ENCODE measurements at regions not wholly inside any gene's neighbourhood (a gene's known extent, or its start where the extent isn't known, plus 50 kb on each side); places are given as distances from the start of the nearest gene placed in this dataset.

DNA sequence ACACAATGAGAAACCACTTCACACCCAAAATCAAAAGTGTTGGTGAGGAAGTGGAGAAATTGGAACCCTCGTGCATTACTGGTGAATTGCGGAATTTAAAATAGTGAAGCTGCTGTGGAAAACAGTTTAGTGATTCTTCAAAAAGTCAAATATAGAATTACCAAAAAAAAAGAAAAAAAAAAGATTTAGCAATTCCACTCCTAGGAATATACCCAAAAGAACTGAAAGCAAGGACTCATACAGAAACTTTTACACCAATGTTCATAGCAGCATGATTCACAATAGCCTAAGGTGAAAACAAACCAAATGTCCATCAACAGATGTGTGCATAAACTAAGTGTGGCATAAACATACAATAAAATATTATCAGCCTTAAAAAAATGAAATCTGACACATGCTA, 364.3 kb upstream of the FAM241A start:
- TF ChIP-seq POLR2A (IDR thresholded peaks at IDR 0.05) = no peak
- TF ChIP-seq, protein P1, sequence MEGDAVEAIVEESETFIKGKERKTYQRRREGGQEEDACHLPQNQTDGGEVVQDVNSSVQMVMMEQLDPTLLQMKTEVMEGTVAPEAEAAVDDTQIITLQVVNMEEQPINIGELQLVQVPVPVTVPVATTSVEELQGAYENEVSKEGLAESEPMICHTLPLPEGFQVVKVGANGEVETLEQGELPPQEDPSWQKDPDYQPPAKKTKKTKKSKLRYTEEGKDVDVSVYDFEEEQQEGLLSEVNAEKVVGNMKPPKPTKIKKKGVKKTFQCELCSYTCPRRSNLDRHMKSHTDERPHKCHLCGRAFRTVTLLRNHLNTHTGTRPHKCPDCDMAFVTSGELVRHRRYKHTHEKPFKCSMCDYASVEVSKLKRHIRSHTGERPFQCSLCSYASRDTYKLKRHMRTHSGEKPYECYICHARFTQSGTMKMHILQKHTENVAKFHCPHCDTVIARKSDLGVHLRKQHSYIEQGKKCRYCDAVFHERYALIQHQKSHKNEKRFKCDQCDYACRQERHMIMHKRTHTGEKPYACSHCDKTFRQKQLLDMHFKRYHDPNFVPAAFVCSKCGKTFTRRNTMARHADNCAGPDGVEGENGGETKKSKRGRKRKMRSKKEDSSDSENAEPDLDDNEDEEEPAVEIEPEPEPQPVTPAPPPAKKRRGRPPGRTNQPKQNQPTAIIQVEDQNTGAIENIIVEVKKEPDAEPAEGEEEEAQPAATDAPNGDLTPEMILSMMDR (IDR thresholded peaks at IDR 0.05 in 4 of 5, conservative IDR thresholded peaks at IDR 0.05 in 1 of 5) = no peak
